ENCODE measurements at regions not wholly inside any gene's neighbourhood (a gene's known extent, or its start where the extent isn't known, plus 50 kb on each side); places are given as distances from the start of the nearest gene placed in this dataset.

GRCh38 chr1:29861922-29862321 is 625.6 kb downstream of the PTPRU start:
- DNase-seq (ENCODE audit: low spot score in 2 of 2) (no peak), FAIRE-seq (no peak)

- FAIRE-seq, result no peak
- DNase-seq (ENCODE audit: low spot score in 2 of 2), result no peak
Measured at GRCh38 chr1:29861446-29861845, 625.1 kb downstream of the PTPRU start.

- FAIRE-seq (no peak), DNase-seq (ENCODE audit: low spot score in 2 of 2) (no peak)
Measured at GRCh38 chr1:29860681-29861080, 624.4 kb downstream of the PTPRU start.

- FAIRE-seq, result no peak
- DNase-seq (ENCODE audit: low spot score in 2 of 2), result no peak
Measured at GRCh38 chr1:29860056-29860455, 623.7 kb downstream of the PTPRU start.

GRCh38 chr1:29859126-29859525 is 622.8 kb downstream of the PTPRU start:
- DNase-seq (ENCODE audit: low spot score in 2 of 2), result no peak
- no peak for FAIRE-seq

GRCh38 chr1:29858646-29859045 is 622.3 kb downstream of the PTPRU start:
- DNase-seq (ENCODE audit: low spot score in 2 of 2) (no peak), FAIRE-seq (no peak)

- no peak for FAIRE-seq
Measured at GRCh38 chr1:29856340-29857114, 620.2 kb downstream of the PTPRU start.

GRCh38 chr1:29855561-29856160 is 619.3 kb downstream of the PTPRU start:
- FAIRE-seq (no peak), DNase-seq (ENCODE audit: low spot score in 2 of 2) (no peak)

More at GRCh38 chr1:29856340-29857114, 620.2 kb downstream of the PTPRU start:
- no peak for DNase-seq (ENCODE audit: low spot score in 2 of 2)

- FAIRE-seq (no peak), DNase-seq (ENCODE audit: low spot score in 2 of 2) (no peak)
Measured at GRCh38 chr1:29854700-29855276, 618.5 kb downstream of the PTPRU start.

- FAIRE-seq, result no peak
Measured at GRCh38 chr1:29853716-29854330, 617.5 kb downstream of the PTPRU start.

GRCh38 chr1:29852248-29852647 is 615.9 kb downstream of the PTPRU start:
- FAIRE-seq (no peak), DNase-seq (ENCODE audit: low spot score in 2 of 2) (no peak)

More at GRCh38 chr1:29853716-29854330, 617.5 kb downstream of the PTPRU start:
- DNase-seq (ENCODE audit: low spot score in 2 of 2), result no peak

GRCh38 chr1:29851691-29852090 is 615.4 kb downstream of the PTPRU start:
- no peak for FAIRE-seq
- DNase-seq (ENCODE audit: low spot score in 2 of 2), result no peak

- no peak for FAIRE-seq
- DNase-seq (ENCODE audit: low spot score in 2 of 2), result no peak
Measured at GRCh38 chr1:29849991-29850757, 613.9 kb downstream of the PTPRU start.

GRCh38 chr1:29849038-29849750 is 612.9 kb downstream of the PTPRU start:
- DNase-seq (ENCODE audit: low spot score in 2 of 2), result peak in 1 of 2 donors; percentile 18
- no peak for FAIRE-seq

GRCh38 chr1:29845910-29846309 is 609.6 kb downstream of the PTPRU start:
- DNase-seq (ENCODE audit: low spot score in 2 of 2) (no peak), FAIRE-seq (no peak)

GRCh38 chr1:29842130-29842529 is 605.8 kb downstream of the PTPRU start:
- no peak for FAIRE-seq

GRCh38 chr1:29839726-29840125 is 603.4 kb downstream of the PTPRU start:
- no peak for FAIRE-seq
- DNase-seq (ENCODE audit: low spot score in 2 of 2), result no peak

More at GRCh38 chr1:29842130-29842529, 605.8 kb downstream of the PTPRU start:
- DNase-seq (ENCODE audit: low spot score in 2 of 2), result no peak

GRCh38 chr1:29838738-29839320 is 602.5 kb downstream of the PTPRU start:
- no peak for DNase-seq (ENCODE audit: low spot score in 2 of 2)
- no peak for FAIRE-seq

All from frontal cortex (tissue), 3 donors.